GM19452 (cell line): ENCODE measurements at regions not wholly inside any gene's neighbourhood (a gene's known extent, or its start where the extent isn't known, plus 50 kb on each side); places are given as distances from the start of the nearest gene placed in this dataset.

Experiments
- ATAC-seq: cut with Tn5 transposase; IDR thresholded peaks from one replicate; pipeline ENCODE4 v1.9.1; 2021; ENCODE audit not compliant: unreplicated experiment

DNA sequence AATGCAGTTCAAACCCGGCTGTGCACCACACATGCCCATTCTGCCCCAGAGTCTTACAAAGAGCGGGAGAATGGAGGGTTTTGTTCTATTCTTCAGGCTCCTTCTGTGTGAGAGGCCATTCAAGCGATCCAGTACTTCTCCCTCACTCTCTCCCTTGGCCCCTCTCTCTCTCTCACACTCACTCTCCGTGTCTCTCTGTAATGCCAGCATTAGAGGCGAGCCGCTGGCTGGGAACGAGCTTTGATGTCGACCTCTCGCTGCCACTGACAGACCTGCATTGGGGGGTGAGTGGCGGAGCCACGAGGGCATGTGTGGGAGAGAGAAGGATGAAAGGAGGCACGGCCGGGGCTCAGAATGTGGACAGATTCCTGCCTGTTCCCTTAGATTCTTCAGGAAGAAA, 231.7 kb upstream of the ARRDC4 start:
- no peak for ATAC-seq

DNA sequence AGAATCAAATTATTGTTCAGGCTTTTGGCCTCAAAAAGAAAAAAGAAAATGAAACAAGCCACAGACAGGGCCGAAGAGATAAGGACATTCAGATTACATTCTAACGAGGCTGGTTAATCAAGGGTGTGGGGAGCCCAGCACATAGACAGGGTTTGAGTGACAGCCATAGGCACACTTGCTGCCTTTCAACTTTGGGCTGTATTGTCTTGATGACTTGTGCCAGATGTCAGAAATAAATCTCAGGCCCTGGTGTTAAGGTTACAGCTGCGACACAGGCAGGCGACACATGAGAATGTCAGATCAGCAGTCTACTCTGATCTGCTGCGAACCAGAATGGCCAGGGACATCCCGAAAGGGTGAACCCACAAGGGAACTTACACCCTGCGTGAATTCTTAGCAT, 231.2 kb upstream of the ARRDC4 start:
- ATAC-seq: no peak

DNA sequence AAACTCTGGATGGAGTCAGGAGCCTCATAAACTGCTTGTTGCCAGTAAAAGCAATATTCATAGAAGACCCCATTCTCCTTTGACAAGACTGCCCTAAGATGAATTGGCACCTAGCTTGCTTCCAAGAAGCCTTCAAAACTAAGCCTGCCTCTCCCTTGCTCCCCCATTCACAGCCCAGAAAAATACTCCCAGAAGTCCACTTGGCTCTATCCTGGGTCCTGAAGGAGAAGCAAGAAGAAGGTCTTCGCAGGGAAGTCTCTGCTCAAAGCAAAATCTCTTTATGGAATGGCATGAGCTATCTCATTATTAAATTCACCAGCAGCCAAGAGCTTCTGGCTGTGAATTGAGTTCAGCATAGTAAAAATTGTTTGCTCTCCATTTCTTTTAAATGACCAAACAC, 230.2 kb upstream of the ARRDC4 start:
- no peak for ATAC-seq

DNA sequence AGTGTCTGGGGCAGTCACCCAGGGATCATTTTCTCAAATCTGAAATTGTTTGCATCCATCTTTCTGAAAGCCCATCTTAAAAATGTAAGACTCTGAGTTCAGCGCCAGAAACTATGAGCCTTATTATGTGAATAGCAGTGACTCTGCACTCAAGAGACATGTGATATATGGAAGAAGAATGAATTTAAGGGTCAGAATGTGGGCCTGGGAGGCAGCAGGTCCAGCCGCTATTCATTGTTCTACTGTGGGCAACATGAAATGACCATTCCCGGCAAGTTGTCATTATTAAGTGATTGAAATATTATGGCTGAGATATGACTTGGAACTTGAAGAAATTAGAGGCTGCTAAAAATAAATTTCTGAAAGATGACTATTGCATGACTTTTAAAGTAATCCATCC, 228.6 kb upstream of the ARRDC4 start:
- no peak for ATAC-seq

DNA sequence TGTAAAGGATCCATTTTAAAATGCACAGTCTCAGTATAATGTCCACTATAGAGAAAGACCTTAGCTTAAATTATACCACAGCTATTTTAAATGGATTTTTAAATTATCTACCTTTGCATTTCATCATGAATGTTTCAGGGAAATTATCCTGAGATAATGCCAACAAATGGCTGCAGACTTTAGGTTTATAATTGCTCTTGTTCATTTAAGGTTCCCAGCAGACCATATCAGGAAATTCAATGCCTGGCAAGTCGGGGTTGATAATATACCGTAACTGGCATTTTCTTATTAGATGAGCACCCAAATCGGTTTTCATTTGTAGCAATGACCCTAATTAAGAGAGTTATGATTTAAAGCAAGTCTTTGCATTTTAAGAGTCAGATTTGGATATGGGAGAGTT, 227.1 kb upstream of the ARRDC4 start:
- no peak for ATAC-seq

DNA sequence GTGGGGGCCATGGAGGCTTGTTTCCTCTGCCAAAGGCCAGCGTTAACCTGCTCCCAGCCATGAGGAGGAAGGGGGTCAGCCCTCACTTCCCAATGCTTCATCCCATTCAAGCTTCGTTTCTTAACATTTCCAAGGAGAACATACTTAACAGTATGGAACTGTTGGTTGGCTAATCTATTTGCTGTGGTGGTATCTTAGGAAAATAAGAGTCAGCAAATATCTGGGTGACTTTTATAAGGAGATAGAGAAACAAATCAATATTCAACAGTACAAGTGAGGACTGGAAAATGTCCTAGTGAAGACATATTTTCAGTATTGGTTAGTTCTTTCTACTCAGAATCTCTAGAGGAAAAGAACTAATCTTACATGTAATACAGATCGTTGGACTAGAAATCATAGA, 223.8 kb upstream of the ARRDC4 start:
- ATAC-seq: no peak

DNA sequence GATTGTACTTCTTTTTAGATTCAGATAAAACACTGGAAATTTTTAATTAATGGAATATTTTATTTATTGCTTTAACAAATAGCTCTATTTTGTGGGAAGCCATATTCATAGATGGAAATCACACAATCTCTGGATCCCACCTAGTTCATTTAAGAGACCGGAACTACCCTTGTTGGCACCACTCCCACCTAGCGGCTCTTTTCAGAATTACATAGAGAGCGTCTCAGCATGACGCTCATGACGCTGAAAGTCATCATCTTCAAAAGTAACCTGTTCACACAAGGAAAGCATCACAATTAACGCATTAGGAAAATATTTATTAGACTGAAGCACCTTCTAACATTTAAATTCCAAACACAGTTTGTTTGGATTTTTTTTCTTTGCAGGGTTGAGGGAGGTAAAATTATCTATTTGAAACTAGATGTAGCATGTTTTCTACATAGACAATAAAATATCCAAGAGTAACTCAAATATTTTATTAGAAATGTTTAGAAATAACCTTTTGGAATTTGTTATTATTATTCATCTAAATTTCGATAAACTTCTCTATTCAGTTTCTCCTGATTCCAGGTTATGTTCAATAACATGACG, 214.9 kb upstream of the ARRDC4 start:
- peak; percentile 91 for ATAC-seq

DNA sequence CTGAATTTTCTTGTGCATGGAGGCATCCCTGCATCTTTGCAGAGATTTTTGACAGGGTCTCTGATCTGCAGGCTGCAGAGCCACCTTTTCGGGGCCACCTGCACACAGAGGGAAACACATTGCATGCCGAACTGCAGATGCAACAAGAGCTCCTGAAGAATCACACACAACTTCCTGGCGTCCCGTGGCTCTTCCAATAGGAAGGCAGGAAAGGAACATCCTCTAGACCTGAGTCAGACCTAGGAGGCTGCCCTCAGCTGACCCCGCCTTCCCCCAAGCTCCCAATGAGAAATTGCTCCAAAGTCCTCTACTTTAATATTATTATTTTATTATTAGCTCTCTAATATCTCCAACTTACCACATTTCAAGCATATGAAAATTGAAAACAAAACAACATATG, 213.2 kb upstream of the ARRDC4 start:
- no peak for ATAC-seq

DNA sequence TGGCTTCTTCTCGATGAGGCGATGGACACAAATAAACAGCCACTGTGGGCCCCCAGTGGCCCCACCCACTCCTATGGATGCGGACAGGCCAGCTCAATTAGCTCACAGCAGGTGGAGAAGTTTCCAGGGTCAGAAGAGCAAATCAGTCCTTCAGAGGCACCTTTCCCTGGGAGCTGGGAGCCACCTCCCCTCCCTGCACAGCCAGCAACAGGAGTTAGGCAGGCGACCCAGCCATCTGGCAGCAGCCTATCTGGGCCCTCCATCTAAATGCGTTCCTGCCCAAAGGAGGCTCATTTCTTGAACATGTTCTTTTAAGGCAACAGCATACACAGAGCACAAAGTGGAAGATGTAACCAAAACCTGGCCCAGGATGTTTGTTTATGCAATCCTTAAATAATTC, 211.9 kb upstream of the ARRDC4 start:
- no peak for ATAC-seq

DNA sequence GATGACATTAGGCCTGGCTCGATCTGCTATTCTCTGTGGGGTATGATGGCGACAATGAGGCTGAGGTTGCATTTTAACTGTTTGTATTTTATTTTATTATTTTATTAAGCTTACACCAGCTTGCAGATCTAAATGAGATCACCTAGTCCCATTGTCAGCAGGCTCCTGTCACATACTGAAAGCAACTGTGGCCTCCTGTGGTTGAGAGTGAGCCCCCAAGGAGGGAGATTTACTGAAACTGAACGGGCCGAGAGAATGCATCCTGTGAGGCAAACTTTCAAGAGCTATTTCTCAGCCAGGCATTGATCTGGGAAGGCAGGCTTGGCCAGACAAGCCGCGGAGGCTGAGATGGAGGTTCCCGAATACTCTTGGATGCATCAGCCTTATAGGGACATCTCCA, 210.4 kb upstream of the ARRDC4 start:
- no peak for ATAC-seq

DNA sequence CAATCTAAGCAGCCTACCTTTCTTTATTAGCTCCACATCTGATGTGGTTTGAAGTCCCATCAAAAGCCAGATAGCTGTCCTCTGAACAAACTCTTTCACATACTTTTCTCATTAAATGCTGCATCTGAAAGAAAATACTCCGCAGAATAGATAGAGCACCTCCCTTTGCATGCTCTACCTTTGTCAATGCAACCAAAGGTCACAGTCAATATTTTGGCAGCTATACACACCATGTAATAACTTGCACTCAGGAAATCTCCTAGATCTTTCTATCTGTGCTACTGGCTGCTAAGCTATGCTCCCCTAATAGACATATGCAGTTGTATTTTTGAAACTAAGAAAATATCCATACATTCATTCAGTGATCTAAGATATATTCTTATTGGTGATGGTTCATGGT, 204.8 kb upstream of the ARRDC4 start:
- no peak for ATAC-seq

DNA sequence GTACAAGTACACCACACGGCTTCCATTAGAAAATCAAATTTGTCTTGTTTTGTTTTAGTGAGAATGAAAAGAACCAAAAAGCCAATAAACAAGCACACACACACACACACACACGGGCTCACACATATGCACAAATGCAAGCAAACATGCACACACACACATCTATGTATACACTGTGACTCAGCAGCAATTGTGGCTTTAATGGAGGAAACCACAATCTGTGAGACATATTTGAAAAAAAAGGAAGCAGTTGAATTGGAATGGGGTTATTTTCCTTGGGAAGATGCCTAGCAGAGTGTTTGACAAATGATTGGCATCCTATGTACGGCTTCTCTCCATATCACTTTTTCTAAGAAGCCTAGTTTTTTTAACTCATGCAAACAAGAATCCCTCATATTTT, 201.1 kb upstream of the ARRDC4 start:
- ATAC-seq: no peak

DNA sequence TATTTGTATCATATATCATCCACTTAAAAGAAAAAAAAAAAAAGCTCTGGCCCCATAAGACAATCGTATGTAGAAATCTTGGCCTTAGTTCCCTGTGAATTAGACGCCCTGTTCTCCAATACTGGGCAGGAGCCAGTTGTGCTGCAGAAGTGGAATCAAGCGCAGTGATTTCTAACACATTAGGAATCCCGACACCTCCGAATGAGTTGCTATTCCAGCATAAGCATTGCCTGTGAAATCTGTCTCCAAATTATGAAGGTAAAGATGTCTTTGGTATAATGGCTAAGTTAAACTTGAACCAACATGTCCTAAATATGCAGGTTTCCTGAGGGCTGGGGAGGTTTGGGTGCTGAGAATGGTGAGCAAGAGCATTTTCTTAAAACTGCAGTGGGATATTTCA, 199.4 kb upstream of the ARRDC4 start:
- ATAC-seq: no peak

DNA sequence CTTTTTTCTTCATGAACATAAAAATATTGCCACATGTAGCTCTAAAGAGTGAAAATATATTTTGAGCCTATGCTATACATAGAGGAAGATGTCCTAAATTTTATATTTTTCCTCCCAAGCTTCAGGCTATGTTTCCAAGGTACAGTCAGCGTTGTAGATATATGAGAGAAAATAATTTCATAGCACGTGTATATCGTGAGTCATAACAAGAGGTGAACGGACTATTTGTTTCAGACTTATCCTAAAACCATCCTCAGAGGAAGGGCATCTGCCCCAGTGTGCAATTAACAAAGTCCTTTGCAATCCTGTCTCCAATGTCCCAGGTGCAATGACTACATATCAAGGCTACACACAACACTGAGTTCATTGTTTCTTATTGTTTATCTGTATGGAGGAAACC, 177.3 kb upstream of the ARRDC4 start:
- no peak for ATAC-seq

DNA sequence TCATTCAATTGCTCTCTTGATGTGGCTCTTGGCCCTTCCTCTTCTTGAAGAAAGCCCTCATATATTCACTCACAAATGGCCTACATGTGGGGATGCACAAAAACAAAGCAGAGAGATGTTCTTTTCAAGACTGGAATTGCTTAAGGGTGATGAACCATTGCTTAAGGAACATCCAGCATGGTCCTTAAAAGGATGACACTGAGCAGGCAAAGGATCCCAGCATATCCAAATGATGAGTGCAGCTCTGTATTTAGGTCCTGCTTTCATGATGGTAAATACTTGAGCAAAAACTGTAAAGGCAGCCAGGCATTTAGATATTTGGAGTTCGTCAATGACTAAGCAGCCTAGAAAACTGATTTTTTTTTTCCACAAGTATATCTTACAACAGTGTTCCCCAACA, 173.8 kb upstream of the ARRDC4 start:
- ATAC-seq: no peak

DNA sequence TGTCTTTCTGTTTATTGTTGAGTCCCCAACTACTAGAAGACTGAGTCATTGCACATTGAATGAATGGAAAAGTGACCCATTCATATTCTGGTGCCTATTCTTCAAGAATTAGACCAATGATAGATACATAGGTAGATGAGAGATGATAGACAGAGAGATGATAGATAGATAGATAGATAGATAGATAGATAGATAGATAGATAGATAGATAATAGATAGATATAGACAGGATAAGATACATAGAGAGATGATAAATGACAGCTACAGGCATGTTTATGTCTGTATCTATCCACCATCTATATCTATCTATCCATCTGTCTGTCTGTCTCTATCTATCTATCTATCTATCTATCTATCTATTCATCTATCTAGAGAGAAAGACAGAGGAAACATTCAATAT, 170.3 kb upstream of the ARRDC4 start:
- ATAC-seq: no peak

DNA sequence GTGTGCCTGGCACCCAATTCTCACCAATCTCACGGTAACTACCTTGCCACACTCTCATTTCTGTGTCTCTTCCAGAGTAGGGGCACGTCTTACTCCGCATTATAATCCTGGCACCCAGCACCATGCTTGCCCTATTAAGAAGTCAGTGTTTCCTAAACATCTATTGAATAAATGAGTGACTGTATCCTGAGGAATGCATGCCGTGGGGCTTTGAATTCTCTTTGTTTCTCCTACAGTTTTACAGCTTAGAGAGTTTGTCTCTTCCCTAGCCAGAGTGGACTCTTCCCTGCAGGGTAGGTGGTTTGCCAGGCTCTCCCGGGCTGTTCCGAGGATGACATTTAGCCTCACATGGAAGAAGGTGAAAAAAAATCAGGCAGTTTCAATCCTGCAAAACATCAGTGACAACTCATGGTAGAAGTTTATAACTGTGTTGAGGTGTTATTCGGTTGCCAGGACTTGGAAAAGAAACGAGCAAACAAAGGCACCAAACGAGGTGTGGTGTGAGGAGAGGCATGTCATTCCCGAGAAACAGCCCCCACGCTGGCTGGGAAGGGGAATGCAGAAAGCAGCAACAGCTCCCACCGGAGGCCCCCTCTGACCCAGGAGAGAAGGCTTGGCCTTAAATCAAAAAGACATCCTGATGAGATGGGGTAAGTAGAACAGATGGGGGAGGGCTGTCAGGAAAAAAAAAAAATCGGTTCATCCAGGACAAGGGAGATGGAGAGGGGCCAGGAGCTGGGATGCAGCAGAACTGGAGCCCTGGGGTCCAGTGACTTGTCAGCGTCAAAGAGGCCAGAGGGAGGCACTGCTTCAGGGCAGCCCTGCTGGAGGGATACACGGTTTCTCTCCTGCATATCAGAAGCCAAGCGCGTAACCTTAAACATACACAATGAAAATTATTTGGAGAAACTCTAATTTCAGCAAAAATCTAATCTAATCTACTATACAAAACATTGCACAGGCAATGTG, 168.4 kb upstream of the ARRDC4 start:
- no peak for ATAC-seq

DNA sequence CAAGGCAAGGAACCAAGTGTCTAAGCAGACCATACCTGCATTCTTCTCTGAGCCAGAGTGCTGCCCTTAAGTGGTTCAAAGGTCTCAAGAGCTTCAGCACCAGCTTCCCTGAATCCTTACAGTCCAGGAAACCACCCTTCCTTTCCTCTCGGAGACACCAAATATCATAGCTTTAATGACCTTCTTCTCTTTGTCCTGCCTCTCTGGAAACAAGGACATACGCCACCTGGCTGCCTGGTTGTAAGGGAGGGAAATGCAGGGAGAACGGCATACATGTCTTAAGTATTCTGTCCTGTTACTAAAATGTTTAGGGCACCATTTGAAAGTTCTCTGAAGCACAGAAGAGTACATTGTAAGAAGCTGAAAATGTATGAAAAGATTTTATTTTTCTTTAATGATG, 155.6 kb upstream of the ARRDC4 start:
- ATAC-seq: no peak

DNA sequence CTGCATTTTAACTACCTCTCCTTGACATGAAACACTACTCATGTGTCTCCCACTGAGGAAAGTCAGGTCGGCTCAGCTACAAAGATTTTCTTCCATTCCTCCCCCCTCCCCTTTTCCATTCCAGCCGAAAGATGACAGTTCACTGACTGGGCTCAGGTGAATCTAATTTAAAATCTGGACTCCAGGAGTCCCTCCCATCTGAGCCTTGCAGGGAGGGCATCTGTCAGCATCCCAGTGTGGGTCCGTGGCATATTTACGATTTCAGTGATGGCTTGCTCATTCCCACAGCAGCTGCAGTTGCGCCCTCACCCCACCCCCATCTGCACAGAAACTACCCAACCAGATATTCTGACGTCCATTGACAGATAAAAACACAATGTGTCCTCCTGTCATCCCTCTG, 153.7 kb upstream of the ARRDC4 start:
- ATAC-seq: no peak

DNA sequence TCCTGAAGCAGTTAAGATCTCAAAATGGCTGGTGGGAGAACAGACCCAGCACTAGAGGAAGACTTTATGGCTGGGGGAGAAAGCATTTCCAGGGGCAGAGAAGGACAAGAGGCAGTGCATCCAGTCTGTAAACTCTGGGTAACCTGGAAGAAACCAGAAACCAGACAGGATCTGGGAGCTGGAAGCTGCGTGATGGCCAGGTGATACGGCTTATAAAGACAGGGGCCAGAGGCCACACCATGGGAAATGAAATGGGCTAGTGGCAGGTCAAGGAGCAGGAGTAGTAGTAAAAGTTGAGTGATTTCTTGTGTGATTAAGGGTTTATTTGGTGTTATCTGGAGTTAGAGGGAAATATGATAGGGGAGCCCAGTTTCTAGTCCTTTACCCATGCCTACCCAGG, 144.7 kb upstream of the ARRDC4 start:
- ATAC-seq: no peak

DNA sequence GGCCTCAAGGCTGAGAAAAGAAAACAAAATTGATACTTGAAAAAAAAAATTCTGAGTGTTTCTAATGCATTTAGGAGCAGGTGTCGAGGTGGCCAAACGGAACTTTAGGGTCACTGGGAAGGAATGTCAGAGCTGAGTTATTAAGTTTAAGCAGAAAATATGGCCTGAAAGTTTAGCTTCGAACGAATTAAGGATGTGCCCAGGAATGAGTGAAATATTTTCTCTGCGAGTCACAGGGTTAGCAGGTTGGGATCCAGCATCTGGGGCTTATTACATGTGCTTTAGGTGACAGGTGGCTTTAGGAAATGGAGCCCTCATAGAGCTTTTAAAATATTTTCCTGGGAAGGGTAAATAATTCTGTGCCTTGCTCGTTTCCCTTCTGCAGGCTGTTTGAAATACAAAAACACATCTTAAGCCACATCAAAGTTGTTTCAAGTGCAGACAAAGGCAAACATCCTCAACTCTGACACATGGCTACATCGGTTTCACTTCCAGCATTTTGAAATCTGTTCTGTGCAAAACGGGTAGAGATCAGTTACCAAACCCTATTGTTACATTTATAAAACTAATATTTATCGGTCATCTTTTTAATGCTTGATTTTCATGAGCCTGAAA, 143.1 kb upstream of the ARRDC4 start:
- ATAC-seq: no peak

DNA sequence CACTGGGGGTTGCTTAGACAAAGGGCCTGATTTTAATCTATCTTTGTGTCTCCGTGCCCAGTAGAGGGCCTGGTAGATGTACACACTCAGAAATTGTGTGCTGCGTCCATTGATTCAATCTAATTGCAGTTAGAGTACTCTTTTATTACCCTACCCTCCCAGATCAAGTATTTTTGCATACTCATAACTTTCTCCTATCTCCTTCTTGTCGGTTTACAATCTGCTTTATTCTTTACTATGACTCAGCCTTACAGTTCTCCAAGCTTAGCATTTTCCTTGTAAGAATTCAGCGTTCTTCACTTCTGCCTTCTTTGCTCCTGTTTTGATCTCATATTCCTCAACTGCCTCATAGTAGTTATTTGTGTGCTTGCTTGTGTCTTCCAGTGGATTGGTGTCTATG, 124.5 kb upstream of the ARRDC4 start:
- no peak for ATAC-seq
